Stimulated activated CD8-positive, alpha-beta memory T cell treated with anti-CD3 and anti-CD28 coated beads, Interleukin-2, amount 100 ng/mL, for 1 hour (primary cell): ENCODE measurements at regions not wholly inside any gene's neighbourhood (a gene's known extent, or its start where the extent isn't known, plus 50 kb on each side); places are given as distances from the start of the nearest gene placed in this dataset.

ENCODE experiments used
- DNase-seq, 2 donors: peaks; one replicate each; pipeline ENCODE4 v3.0.0-alpha.2; 2020; ENCODE audit warnings: low read depth in 2 of 2

DNA sequence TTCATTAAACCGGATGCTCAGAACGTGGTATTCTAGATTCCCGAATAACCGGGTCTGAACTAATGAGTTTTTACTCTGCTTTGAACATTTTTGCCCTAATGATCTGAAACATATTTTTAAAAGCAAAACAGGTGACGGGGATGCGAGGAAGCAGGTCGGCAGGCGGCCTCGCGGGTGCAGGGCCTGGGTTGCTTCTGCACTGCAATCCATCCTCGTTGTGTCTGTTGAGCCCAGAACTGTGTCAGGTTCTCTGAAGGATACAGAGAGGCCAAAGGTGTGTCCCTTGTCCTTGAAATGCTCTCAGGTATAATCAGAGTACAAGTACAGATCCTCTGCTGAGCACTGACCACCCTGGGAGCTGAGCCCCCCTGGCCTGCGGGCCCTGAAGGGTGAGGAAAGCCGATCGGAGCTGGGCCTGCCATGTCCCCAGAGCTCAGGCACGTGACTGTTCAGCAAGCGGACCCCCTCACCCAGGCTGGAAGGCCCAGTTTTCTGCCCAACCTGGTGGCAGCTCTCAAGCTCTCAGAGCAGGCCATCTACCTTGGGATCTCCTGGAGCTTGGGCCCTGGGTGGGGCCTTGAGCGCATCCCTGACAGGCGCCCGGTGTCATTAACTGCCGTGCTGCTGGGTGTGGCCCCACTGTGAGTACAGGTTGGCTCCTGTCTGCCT, 151.8 kb downstream of the OLFM1 start:
- DNase-seq, result no peak

DNA sequence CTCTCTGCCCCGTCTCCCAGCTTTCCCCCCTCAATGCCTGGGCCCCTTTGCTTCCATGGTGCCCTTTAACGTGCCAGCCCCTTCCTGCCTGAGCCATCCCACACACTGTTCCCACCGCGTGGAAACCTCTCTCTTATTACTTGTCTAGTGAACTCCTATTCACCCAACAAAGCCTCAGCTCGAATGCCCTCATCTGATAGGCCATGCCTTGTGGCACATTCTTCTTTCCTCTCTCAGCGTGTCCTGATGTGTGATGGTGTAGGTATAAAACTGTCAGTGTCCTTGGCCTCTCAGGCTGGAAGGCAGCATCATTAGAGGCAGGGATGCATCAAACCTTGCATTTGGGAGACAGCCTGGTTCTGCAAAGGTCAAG, 152.3 kb downstream of the OLFM1 start:
- no peak for DNase-seq

DNA sequence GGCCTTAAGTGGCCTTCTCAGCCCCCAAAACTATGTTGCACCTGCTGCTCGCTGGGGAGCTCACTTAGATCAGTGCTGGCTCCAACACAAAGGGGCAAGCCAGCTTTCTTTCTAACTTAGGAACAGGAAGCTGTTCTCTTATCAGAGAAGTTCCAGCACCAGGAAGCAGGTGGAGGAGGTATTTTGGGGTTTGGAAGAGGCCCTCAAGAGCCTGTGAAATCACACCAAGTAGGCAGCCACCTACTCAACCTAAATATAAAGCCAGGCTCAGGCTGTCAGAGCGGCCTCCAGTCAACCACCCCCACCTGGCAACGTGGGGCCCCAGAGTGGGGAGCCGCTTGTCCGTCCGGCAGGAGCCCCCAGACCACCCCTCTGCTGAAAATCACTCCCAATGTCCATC, 152.8 kb downstream of the OLFM1 start:
- DNase-seq, result no peak

DNA sequence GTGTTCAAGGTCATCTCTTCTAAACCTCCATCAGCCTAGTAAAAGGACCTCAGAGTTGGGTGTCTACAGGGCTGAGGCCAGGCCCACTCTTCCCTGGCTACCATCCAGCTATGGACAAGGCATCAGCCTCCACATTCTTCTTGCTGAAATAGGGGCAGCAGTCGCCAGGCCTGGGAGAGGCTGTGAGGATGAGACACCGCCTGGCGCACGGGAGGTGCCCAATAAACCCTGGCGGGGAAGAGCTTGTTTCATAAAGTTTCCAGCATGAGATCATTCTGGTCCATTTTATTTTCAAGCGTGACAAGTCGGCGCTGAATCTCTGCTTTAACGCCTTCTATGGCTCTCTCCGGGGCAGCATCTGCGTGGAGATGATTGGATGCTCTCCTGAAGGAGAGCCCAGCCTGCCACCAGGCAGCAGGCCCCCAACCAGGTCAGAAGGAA, 153.4 kb downstream of the OLFM1 start:
- DNase-seq, result no peak

DNA sequence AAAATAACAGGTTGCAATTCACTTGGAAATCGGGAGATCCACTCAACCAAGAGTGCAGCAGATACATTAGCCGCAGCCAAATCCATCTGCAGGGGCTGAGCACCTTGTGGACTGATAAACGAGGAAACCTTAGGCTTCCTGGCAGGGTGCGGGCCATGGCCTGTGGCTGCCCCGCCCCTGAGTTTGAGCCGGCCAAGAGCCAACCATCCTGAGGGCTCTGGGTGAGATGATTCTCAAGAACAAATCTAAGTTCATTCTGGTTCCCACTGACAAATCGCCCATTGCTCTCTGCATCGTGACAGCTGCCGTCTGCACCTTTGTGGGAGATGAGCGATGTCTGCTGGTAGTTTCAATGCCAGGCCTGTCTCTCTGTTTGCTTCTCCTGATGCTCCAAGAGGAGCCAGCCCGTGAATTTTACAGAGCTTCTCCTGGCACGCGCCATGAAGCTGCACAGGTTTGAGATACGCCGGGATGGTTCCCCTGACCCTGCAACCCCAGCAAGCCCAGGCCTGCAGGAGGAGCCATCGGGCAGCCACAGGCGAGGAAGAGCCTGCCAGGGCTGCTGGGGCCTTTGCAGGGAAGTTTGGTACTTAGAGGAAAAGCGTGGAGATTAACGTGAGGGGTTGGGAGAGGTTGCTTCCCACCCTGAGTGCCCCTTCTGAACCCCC, 154.0 kb downstream of the OLFM1 start:
- no peak for DNase-seq

DNA sequence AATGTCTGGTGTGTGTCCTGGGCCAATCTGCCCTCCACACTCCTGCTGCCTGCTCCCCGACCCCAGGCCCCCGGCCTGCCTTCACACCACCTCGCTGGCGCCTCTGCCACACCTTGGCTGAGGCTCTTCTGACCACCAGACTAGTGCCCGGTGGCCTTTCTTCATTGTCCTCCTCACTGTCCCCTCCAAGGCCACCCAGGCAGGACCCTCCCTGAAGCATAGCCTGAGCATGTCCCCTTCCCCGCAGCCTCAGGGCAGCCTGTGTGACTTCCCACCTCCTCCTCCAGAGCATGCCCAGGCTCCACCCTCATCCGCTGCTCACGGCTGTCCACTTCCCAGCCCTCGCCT, 154.6 kb downstream of the OLFM1 start:
- no peak for DNase-seq

DNA sequence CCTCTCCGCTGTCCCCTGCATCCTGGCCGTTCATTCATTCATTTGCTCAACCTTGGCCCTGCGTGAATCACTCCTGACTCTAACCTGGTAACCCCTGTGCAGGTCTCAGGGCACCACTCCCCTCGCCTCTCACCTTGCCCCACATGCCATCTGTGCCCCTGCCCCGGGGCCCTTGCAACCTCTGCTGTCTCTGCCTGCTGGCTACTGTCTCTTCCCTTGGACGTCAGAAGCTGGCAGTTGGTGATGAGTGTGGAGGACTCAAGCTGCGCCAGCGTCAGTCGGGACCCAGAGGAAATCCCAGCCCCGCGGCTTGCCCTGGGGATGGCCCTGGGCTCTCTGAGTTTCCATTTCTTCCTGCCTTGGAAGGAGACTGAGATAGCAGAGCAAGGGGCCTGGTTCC, 154.9 kb downstream of the OLFM1 start:
- DNase-seq, result no peak

DNA sequence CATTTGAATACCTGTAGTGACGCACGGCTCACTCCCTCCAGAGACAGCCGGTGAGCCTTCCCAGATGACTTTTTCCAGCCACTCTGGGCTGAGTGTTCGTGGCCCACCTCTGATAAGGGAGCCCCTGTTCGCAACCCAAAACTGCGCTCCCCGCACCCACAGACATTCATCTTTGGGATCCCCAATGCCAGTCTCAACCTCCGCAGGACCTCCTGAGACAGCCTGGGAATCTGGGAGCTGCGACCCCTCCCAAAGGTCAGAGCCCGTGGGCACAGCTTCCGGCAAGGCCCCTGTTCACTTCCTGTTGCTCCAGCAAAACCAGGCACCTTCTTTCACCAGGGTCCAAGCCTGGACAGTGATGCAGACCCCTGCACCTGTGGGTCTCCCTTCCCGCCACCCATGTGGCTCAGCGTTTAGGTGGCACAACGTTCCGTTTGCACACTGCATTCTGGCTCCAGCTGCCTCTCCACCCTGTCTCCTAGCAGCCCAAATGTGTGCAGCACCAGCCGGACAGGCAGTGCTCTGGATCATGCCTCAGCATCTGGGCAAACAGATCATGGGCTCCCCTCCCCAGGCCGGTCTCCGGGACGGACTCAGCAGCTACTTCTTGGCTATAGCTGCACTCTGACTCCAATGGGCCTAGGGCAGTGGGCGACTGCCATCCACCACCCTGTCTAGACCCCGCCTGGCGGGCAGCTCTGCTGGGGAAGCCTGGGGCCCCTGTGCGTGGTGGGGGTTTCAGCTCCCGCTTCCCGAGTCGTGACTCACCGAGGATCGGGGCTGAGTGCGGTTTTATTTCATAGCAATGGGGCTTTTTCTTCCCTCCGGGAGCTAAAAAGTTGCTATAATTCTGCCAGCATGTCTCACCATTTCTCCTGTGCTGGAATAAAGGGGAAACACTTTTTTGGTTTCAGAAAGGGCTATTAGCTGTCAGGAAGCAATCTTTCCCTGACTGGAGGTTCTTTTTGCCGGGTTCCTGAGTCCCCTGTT, 156.0 kb downstream of the OLFM1 start:
- no peak for DNase-seq

DNA sequence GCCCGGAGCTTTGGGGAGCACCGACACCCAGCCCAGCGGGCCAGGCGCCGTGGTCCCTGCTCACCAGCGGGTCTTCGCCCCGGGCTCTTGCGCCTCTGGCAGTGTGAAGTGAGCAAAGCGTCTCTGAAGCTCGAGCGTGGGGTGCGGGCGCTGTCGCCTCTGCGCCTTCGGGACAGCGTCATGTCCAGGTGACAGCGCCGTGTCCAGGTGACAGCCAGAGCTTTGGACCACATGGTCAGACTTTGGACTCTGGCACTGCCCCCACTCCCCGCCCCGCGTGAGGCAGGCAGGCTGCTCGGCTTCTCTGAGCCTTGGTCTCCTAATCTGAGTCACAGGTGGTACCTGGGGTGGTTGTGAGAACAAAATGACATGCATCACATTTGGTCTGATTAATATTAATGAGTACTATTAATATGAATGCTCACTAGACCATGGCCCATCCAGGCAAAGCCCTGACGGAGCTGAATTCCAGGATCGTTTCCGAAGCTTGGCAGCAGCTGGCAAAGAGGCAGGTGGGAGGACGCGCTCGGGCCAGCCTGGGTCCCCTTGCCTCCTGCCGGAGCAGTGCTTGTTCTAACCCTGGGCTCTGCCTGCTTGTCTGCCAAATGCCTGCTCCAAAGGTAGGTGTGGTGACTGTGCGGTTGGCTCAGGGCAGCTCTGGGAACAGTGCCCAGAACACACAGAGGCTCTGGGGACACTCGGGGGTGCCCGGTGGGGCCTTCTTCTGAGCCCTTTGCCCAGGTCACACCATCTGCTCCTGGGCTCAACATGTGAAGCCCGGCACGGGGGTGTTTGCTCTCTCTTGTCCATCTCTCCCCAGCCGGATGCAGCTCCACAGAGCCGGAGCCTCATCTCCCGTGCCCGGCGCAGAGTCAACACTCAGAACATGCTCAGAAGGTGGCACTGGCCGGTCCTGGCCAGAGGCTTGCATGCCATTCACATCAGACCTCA, 157.1 kb downstream of the OLFM1 start:
- no peak for DNase-seq

DNA sequence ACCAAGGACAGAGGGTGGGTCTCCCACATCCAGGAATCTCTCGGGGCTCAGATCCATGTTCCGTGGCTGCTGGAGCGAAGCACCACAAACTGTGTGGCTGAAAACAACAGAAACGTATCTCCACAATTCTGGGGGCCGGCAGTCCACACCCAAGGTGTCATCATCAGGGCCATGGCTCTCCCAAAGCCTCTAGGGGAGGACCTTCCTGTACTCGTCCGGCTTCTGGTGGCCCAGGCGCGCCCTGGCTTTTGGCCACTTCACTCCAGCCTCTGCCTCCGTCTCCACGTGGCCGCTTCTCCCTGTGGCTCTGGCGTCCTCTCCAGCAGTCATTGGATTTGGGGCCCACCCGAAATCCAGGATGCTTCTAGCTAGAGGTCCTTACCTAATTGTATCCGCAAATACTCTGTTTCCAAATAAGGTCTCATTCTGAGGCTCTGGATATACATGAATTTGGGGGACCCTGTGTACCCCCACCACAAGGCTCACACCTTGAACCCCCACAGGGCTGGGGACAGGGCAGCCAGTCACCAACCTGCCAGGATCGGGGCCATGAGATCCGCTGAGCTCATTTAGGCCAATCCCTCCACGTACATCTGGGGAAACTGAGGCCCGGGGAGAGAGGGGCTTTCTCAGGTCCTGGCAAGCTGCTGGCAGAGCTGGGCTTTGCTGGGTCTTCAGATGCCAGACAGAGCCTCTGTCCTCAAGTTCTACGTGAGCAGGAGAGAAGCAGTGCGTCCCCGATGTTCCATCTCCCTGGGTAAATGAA, 158.2 kb downstream of the OLFM1 start:
- no peak for DNase-seq

DNA sequence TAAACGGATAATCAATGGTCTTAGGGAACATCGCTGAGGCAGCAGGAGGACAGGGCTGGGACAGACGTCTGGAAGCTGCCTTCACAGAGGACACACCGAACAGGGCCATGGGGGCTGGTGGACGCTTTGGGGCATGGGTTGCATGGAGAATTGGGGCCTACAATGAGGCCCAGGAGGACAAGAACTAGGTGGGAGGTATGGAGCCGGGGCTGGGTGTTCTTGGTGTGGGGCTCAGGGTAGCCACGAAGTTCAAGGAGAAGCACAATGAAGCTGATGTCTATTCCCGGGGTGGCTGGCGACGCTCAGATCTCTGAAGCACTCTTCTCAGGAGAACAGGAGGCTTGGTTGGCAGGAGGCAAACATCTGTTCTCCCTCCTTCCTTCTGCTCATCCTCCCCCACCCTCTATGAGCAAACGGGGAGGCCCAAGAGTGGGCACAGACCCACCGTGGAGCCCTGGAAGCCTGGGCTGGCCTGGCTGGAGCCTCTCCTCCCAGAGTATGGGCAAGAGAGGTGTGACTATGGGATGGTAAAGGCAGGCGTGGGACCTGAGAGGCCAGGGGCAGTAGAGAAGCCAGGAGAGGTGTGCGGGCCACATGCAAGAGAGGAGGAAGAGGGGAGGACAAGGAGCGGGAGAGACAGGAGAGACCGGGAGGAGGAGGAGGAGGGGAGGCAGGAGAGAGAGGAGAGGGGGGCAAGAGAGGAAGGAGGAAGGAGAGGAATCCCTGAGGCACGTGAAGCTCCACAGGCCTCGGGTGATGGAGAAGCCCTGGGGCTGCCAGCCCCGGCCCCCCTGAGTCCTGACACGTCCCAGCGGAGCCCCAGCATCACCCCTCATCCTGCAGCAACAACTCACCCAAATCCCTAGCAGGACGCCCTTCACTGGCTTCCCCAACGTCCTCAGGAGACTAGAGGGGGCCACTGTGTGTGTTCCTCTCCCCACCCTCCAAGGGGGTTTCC, 159.1 kb downstream of the OLFM1 start:
- no peak for DNase-seq

DNA sequence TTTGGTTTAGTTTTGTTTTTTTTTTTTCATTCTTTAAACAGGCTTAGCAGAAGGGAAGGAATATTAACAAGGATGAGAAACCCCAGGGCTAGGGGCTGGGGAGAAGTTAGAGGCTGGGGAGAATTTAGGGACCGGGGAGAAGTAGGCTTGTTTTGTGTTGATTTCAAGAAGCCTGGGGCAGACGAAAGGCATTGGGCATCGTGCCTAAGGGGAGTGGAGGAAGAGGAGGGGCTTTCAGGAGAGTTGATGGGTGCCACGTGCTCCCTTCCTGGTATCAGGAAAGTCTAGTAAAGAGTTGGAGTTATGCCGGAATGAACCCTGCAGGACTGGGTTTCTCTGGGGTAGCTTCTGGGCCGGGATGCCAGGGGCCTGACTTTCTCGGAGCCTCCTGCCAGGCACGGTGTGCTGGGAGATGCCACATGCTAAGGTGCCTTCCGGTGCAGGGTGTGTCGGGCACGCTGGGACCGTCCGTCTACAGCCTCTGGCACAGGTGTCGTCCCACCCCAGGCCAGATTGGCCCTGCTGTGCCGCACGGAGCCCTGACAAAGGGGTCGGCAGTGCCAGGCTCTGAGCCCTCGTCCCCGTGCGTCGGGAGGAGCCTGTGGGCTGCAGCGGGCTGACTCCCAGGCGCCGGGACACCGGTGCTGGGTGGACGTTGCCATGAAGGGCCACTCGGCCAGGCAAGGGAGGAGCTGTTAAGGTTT, 159.9 kb downstream of the OLFM1 start:
- no peak for DNase-seq

DNA sequence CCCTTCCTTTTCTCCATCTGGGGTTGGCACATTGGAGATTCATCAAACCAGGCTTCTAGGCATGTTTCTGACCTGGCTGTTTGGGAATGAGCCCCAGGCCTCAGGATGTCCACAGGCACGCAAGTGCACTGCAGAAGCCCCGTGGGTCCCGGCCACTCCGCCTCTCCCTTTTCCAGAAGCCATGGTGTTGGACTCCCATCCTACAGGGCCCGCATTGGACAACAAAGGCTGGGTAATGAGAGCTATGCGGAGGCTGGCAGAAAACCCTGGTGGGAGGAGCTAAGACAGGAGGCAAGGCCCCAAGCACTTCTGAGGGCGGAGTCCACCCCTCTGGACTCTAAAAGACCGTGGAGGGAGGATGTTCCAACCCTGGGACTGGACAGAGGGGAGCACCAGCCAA, 160.6 kb downstream of the OLFM1 start:
- DNase-seq, result no peak

DNA sequence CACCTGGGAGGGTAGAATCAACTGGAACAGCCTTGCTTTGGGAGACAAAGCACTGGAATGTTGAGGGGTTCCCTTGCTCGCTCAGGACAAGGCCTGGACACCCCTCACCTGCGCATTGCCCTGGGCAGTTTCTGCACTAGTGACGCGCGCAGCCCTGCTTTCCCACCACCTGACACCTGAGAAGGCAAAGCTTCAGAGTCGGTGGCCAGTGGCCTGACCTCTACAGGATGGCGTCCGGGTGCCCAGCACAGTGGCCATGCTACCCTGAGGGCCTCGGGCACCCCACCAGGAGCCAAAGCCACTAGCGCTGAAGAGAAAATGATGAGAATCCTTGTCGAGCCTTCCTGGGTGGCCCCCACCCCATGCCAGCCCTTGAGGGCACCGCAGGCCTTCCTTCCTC, 161.3 kb downstream of the OLFM1 start:
- DNase-seq, result no peak

DNA sequence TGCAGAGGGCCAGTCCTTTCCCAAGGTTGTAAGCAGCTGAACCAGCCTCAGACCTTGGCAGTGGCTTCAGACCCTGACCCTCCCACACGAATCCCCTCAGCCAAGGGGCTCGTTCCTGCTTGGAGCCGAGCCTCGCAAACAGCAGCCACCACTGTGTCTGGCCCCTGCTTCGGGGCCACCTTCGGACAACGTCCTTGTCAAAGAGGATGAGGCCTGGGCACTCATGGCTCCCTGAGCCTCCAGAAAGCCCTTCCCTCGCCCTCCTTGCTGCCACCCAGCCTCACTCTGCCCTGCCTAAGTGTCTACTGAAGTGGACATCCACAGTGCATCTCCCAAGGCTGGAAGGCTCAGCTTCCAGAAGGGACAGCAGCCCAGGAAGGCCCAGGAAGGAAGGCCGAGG, 161.7 kb downstream of the OLFM1 start:
- no peak for DNase-seq

DNA sequence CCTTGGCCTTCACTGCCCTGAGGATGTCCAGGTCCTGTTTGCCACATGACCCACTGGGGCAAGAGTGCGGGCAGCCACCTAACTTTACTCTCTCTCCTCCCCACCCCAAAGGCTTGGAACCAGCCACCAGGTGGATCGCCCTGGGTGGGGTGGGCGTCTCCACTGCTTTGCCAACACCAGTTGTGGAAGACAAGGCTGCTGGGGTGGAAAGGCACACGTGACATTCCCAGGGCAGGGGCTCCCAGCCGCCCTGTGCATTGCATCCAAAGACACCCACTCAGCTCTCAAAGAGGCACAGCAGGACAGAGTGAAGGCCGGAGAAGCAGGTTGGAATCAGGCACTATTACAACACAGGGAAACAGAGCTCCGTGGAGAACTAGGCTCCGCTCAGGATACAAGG, 162.2 kb downstream of the OLFM1 start:
- DNase-seq, result no peak

DNA sequence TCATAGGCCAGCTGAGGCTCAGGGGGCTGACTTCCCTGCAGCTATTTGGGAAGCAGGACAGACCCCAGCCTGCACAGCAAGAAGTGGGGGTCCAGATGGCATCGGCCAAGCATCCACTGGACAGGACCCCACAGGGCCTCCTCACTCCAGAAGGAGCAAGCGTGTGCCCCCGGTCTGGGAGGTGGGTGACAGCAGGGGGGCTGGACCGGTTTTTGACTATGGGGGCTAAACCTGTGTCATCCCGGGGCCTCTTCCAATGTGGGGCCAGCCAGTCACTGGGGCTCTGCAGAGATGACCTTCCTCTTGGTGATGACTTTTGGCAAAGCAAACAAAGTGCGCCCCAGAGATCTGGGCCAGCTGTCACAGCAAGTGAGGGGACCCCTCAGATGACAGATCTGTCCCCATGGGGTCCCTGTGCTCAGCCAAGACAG, 163.9 kb downstream of the OLFM1 start:
- DNase-seq, result no peak

DNA sequence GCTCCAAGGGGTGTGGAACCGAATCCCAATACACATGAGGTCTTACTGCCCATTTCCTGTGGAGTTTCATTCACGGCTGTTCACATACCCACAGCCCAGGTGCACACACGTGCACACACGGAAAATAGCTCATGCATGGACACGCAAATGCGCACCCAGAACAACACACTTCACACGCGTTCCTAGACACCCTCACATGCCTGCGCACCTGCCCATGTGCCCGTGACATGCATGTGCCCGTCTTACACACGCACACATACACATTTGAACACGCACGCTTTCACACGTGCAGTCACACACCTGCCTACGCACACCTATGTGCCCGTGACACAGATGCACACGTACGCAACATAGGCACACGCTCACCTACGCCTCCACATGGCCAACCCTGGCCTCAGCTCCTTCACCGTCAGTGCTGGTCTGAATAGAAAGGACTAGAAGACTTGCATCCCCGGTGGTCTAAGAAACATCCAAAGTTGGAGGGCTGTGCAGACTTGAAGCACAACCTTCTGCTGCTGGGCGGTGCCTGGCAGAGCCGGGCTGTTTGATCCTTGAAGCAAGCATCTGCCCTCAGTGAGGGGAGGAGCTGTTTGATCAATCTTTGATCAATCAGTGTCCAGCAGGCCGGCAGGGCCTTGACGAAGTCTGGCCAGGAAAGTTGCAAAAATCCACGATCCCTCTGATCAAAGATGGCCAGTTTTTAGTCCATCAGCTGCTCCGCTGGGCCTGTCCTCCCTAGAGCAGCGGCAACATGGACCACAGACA, 164.7 kb downstream of the OLFM1 start:
- no peak for DNase-seq
